HCT116 (cell line): ENCODE measurements at regions not wholly inside any gene's neighbourhood (a gene's known extent, or its start where the extent isn't known, plus 50 kb on each side); places are given as distances from the start of the nearest gene placed in this dataset.

ENCODE experiments used
- ATAC-seq: fragments of 200-7000 bp; cut with Tn5 transposase; 2 replicates; pipeline ENCODE4 v1.9.1; 2020; ENCODE audit warnings: mild to moderate bottlenecking, moderate library complexity
- BruUV-seq: library from RNA; stranded (reverse); fragments of 400-500 nt; replicated peaks from 2 replicates; lab custom pipeline; 2021; lab: Mats Ljungman, UMichigan
- CTCF ChIA-PET: fragments of 300-600 bp; sonication (Branson Sonifier 250); formaldehyde crosslinking; loops from one replicate; lab custom pipeline; 2021; ENCODE audit warnings: antibody characterized with exemption; lab: Charles Lee
- POLR2A ChIA-PET: fragments of 300-600, 350-600 bp; sonication (Branson Sonifier 250); formaldehyde crosslinking; loops from one replicate; lab custom pipeline; 2021; ENCODE audit warnings: antibody characterized with exemption; lab: Charles Lee
- RAD21 ChIA-PET, 2 experiments: fragments of 300-600 bp; sonication (Branson Sonifier 250); formaldehyde crosslinking; loops; one replicate each; lab custom pipeline; 2023; ENCODE audit warnings: low total read pairs in 2 of 2; ENCODE audit not compliant: uncharacterized antibody in 2 of 2, unreplicated experiment in 2 of 2, low non-redundant PET in 1 of 2; lab: Charles Lee
- DNase-seq: peaks from one replicate; pipeline ENCODE4 v3.0.0-alpha.2; 2010; ENCODE audit warnings: low read depth, low spot score
- H2AFZ ChIP-seq: fragments of 200-600 bp; shearing (Covaris generic), sonication (generic); 2 replicates; pipeline ENCODE4 v1.6.1; 2017; ENCODE audit warnings: low read depth, mixed run types, mixed read lengths, antibody characterized with exemption, low read length; ENCODE audit not compliant: poor library complexity, severe bottlenecking
- H3K27ac ChIP-seq: 2 replicates; pipeline ENCODE4 v1.5.1; 2012; ENCODE audit warnings: low read depth, low read length
- H3K27me3 ChIP-seq: fragments of 200-600 bp; sonication (generic); 2 replicates; pipeline ENCODE4 v1.6.1; 2016; ENCODE audit warnings: mixed run types, low read length, mixed read lengths; ENCODE audit not compliant: insufficient read depth
- H3K36me3 ChIP-seq, 2 experiments: fragments of 200-500 bp in 1 of 2; fragments of 200-600 bp in 1 of 2; sonication (Bioruptor generic) in 1 of 2; sonication (generic) in 1 of 2; 2 replicates each; pipeline versions ENCODE4 v1.5.1 to v1.6.1; 2014 to 2016; ENCODE audit warnings: low read length in 2 of 2, inconsistent platforms in 1 of 2, mixed read lengths in 1 of 2, mixed run types in 1 of 2; ENCODE audit not compliant: insufficient read depth in 2 of 2, control insufficient read depth in 1 of 2
- H3K4me1 ChIP-seq, 2 experiments: fragments of 200-600 bp in 1 of 2; sonication (generic) in 1 of 2; 2 replicates each; pipeline versions ENCODE4 v1.5.1 to v1.6.1; 2012 to 2017; ENCODE audit warnings: low read length in 2 of 2, inconsistent platforms in 1 of 2, mild to moderate bottlenecking in 1 of 2, mixed read lengths in 1 of 2, mixed run types in 1 of 2, moderate library complexity in 1 of 2; ENCODE audit not compliant: insufficient read depth in 2 of 2, control insufficient read depth in 1 of 2
- H3K4me2 ChIP-seq: fragments of 200-600 bp; sonication (generic); 2 replicates; pipeline ENCODE4 v1.6.1; 2017; ENCODE audit warnings: mixed run types, low read length, mixed read lengths
- H3K4me3 ChIP-seq, 2 experiments: fragments of 200-600 bp in 1 of 2; sonication (generic) in 1 of 2; replicated peaks in 1 of 2; 2 replicates each; pipeline ENCODE4 v1.5.1; 2011 to 2016; ENCODE audit warnings: low read length in 2 of 2, control low read depth in 1 of 2, low read depth in 1 of 2, mild to moderate bottlenecking in 1 of 2, mixed read lengths in 1 of 2, mixed run types in 1 of 2
- H3K79me2 ChIP-seq: fragments of 200-600 bp; sonication (generic); 2 replicates; pipeline ENCODE4 v1.6.1; 2017; ENCODE audit warnings: mild to moderate bottlenecking, mixed run types, low read length, moderate library complexity, mixed read lengths; ENCODE audit not compliant: insufficient read depth
- H3K9ac ChIP-seq: fragments of 200-600 bp; sonication (generic); 2 replicates; pipeline ENCODE4 v1.6.1; 2016; ENCODE audit warnings: low read length, mixed read lengths
- H3K9me2 ChIP-seq: fragments of 200-600 bp; sonication (generic), shearing (Covaris generic); 2 replicates; pipeline ENCODE4 v1.6.1; 2017; ENCODE audit warnings: mixed run types, mild to moderate bottlenecking, moderate library complexity; ENCODE audit not compliant: insufficient read depth
- H3K9me3 ChIP-seq, 2 experiments: fragments of 200-500 bp in 1 of 2; fragments of 200-600 bp in 1 of 2; sonication (Bioruptor generic) in 1 of 2; sonication (generic) in 1 of 2; 2 replicates each; pipeline ENCODE4 v1.6.1; 2014 to 2017; ENCODE audit warnings: low read length in 2 of 2, mixed read lengths in 2 of 2, inconsistent platforms in 1 of 2, low read depth in 1 of 2, mild to moderate bottlenecking in 1 of 2, mixed run types in 1 of 2, moderate library complexity in 1 of 2; ENCODE audit not compliant: control insufficient read depth in 1 of 2, insufficient read depth in 1 of 2
- H4K20me1 ChIP-seq: fragments of 200-600 bp; sonication (generic), shearing (Covaris generic); 2 replicates; pipeline ENCODE4 v1.6.1; 2017; ENCODE audit warnings: mixed run types, mild to moderate bottlenecking, moderate library complexity; ENCODE audit not compliant: insufficient read depth
- EZH2 ChIP-seq: fragments of 200-600 bp; sonication (generic); IDR thresholded peaks from 2 replicates; pipeline ENCODE4 v1.6.1; 2017; ENCODE audit warnings: antibody characterized with exemption, mixed run types
- JUND ChIP-seq: IDR thresholded peaks from 2 replicates; pipeline ENCODE4 v1.6.1; 2012
- POLR2A ChIP-seq: IDR thresholded peaks from 2 replicates; pipeline ENCODE4 v1.7.0; 2011; ENCODE audit warnings: borderline replicate concordance; ENCODE audit not compliant: insufficient read depth, insufficient read length; ENCODE audit errors: extremely low read depth
- POLR2AphosphoS5 ChIP-seq: IDR thresholded peaks from 2 replicates; pipeline ENCODE4 v1.6.1; 2011; ENCODE audit warnings: mild to moderate bottlenecking, low read depth, low read length, moderate library complexity
- RAD21 ChIP-seq: IDR thresholded peaks from 2 replicates; pipeline ENCODE4 v1.6.1; 2012; ENCODE audit warnings: low read depth, mild to moderate bottlenecking
- SIN3A ChIP-seq: IDR thresholded peaks from 2 replicates; pipeline ENCODE4 v1.6.1; 2012; ENCODE audit warnings: low read depth
- YY1 ChIP-seq: IDR thresholded peaks from 2 replicates; pipeline ENCODE4 v1.6.1; 2011; ENCODE audit warnings: low read length, low read depth, moderate library complexity, mild to moderate bottlenecking; ENCODE audit not compliant: insufficient replicate concordance; ENCODE audit errors: extremely low read depth
- intact Hi-C: fragments of 100-400 bp; cut with micrococcal nuclease; formaldehyde crosslinking; loops from 2 replicates; pipeline ENCODE4 v1.10.0; 2022

DNA sequence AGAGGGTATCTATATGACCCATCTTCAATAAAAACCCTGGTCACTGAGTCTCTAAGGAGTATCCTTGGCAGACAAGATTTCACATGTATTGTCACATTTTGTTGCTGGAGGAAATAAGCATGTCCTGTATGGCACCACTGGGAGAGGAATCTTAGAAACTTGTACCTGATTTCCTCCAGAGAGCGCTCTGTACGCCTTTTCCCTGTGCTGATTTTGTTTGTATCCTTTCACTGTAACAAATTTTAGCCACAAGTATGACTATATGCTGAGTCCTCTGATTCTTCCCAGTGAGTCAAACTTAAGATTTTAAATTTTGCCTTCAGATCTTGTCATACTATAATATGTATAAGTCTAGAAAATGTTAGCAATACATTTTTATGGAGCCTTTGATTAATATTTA is 102.8 kb downstream of the ITIH6 start:
- H3K79me2 ChIP-seq: no peaks in the 10 kb centered on the region
- POLR2A ChIA-PET: no interaction called here

DNA sequence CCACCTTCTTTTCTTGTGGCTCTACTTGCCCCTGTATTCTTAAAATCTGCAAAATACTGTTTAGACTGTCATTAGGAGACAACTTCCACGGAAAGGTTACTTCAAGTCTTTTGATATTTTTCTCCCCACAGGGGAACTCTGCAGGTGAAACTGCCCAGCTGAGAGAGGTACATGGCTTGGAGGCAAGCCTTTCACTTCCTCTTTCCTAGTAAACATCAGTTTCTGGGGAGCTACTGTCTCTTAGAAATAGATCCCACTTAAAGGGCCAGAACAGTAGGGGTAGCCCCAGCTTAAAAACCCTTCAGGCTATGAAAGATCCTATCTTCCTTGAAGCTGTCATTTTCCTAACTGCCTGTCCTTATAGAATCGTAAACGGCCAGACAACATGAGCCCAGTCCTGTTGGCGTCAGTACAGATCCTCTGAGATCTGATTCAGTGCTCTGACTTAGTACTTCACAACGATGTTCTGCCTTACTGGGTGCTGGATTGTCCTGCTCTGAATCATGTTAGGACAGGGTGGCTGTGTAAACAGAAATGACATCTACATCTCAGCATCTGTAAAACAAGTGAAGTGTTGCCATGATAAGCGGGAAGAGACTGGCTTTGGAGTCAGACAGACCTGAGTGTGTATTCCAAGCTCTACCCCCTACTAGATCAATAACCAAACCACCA is 102.1 kb downstream of the ITIH6 start:
- Histone ChIP-seq H3K27ac (no peak overlapping the region), H2AFZ (no peak overlapping the region), H3K9ac (no peak overlapping the region), H3K9me2 (no peaks in the 10 kb centered on the region), H3K9me3 (no peaks in the 10 kb centered on the region), H4K20me1 (no peaks in the 10 kb centered on the region), H3K4me3 (no peak overlapping the region), H3K79me2 (no peaks in the 10 kb centered on the region), H3K4me1 (no peaks in the 10 kb centered on the region), H3K36me3 (no peaks in the 10 kb centered on the region), H3K27me3 (no peaks in the 10 kb centered on the region), H3K4me2 (no peak overlapping the region)
- BruUV-seq: no TSS peak
- CTCF ChIA-PET: no interaction called here
- no peak for TF ChIP-seq POLR2AphosphoS5
- TF ChIP-seq SIN3A: no peak
- TF ChIP-seq POLR2A: no peak
- no peak for TF ChIP-seq EZH2
- no peak for TF ChIP-seq JUND
- intact Hi-C loops: no loop called here
- ATAC-seq (no peak), DNase-seq (no peak)
- RAD21 ChIA-PET: no interaction called here
- POLR2A ChIA-PET: no interaction called here

More for the DNA sequence above, 102.8 kb downstream of the ITIH6 start:
- Histone ChIP-seq H4K20me1 (no peaks in the 10 kb centered on the region), H3K27ac (no peak overlapping the region), H3K36me3 (no peaks in the 10 kb centered on the region), H2AFZ (no peak overlapping the region), H3K4me2 (no peak overlapping the region), H3K4me1 (no peaks in the 10 kb centered on the region), H3K9ac (no peak overlapping the region), H3K4me3 (no peak overlapping the region), H3K9me2 (no peaks in the 10 kb centered on the region), H3K27me3 (no peaks in the 10 kb centered on the region), H3K9me3 (no peaks in the 10 kb centered on the region)
- intact Hi-C loops: no loop called here
- ATAC-seq: no peak
- ChIA-PET RAD21 (no interaction called here), CTCF (no interaction called here)
- peak; percentile 26; the same call in 1 of the 2 replicates for TF ChIP-seq RAD21
- TF ChIP-seq YY1: no peak
- BruUV-seq: no TSS peak
- DNase-seq: no peak
